ENCODE measurements at regions not wholly inside any gene's neighbourhood (a gene's known extent, or its start where the extent isn't known, plus 50 kb on each side); places are given as distances from the start of the nearest gene placed in this dataset.

GRCh38 chr16:72243621-72244020 is 71.7 kb upstream of the PMFBP1 start:
- H3K27ac Mint-ChIP-seq, result no peak overlapping the region
- WGBS (ENCODE audit: insufficient coverage), result 100% methylated on average over 1 of the region's 5 CpGs
- no peak for DNase-seq
- H3K27me3 Mint-ChIP-seq (ENCODE audit: low read depth in 3 of 3), result no peaks in the 10 kb centered on the region
- H3K4me1 Mint-ChIP-seq, result no peaks in the 10 kb centered on the region
- Histone ChIP-seq H3K4me1 (ENCODE audit: control insufficient read depth in 1 of 2, insufficient read depth in 2 of 2, low read length in 2 of 2) (no peaks in the 10 kb centered on the region), H3K27me3 (ENCODE audit: control insufficient read depth in 2 of 2, insufficient read depth in 2 of 2, low read length in 2 of 2) (no peaks in the 10 kb centered on the region), H3K27ac (ENCODE audit: low read depth in 1 of 2, low read length in 2 of 2) (no peak overlapping the region), H3K36me3 (replicated peaks in 1 of 2; ENCODE audit: control insufficient read depth in 1 of 2, insufficient read depth in 2 of 2, low read length in 2 of 2) (no peaks in the 10 kb centered on the region), H4K20me1 (ENCODE audit: insufficient read depth, low read length) (no peaks in the 10 kb centered on the region), H3K4me2 (replicated peaks; ENCODE audit: extremely low read depth, low read length, poor library complexity, severe bottlenecking) (no peak overlapping the region), H3K79me2 (ENCODE audit: insufficient read depth, low read length) (no peaks in the 10 kb centered on the region), H3K9me3 (replicated peaks in 1 of 2; ENCODE audit: control insufficient read depth in 1 of 2, insufficient read depth in 1 of 2, low read length in 2 of 2) (no peaks in the 10 kb centered on the region), H3K9ac (ENCODE audit: insufficient read depth, low read length, poor library complexity, severe bottlenecking) (no peak overlapping the region), H2AFZ (ENCODE audit: insufficient read depth, low read depth, low read length, poor library complexity, severe bottlenecking) (no peak overlapping the region), H3K4me3 (replicated peaks in 1 of 3; ENCODE audit: low read depth in 2 of 3, low read length in 3 of 3) (no peak overlapping the region)
- H3K36me3 Mint-ChIP-seq, result no peaks in the 10 kb centered on the region
- H3K4me3 Mint-ChIP-seq, result no peak overlapping the region
- intact Hi-C loops (cut with micrococcal nuclease), result no loop called here
- no peaks in the 10 kb centered on the region for H3K9me3 Mint-ChIP-seq
- TF ChIP-seq CTCF (IDR thresholded peaks at IDR 0.05), result no peak

DNA sequence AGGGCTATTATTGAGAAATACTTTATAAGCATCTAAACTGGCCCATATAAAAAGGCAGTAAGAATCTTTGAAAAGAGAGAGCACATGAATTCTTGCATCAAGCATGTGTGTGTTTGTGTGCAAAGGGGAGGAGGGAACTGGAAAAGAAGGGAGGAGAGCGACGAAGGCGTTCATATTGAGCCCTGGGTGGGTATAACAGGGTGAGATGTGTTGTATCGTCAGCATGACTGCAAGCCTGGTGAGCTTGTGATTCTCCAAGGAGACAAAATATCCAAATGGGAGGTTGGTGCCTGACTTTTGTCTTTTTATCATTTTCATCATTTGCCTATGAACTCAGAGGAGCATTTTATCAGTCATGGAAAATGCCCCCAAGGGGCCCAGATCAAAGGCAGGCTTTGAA is 70.8 kb upstream of the PMFBP1 start:
- H3K36me3 ChIP-seq (replicated peaks in 1 of 2; ENCODE audit: control insufficient read depth in 1 of 2, insufficient read depth in 2 of 2, low read length in 2 of 2), result no peaks in the 10 kb centered on the region
- no peak overlapping the region for H3K27ac ChIP-seq (ENCODE audit: low read depth in 1 of 2, low read length in 2 of 2)
- Mint-ChIP-seq H3K9me3 (no peaks in the 10 kb centered on the region), H3K27ac (no peak overlapping the region), H3K4me3 (no peak overlapping the region), H3K36me3 (no peaks in the 10 kb centered on the region), H3K4me1 (no peaks in the 10 kb centered on the region), H3K27me3 (ENCODE audit: low read depth in 3 of 3) (no peaks in the 10 kb centered on the region)
- WGBS (ENCODE audit: insufficient coverage), result 100% methylated on average over 3 of the region's 4 CpGs
- intact Hi-C loops (cut with micrococcal nuclease), result no loop called here
- no peak overlapping the region for H3K4me3 ChIP-seq (replicated peaks in 1 of 3; ENCODE audit: low read depth in 2 of 3, low read length in 3 of 3)
- no peak overlapping the region for H3K9ac ChIP-seq (ENCODE audit: insufficient read depth, low read length, poor library complexity, severe bottlenecking)
- no peak overlapping the region for H3K4me2 ChIP-seq (replicated peaks; ENCODE audit: extremely low read depth, low read length, poor library complexity, severe bottlenecking)
- H3K27me3 ChIP-seq (ENCODE audit: control insufficient read depth in 2 of 2, insufficient read depth in 2 of 2, low read length in 2 of 2), result no peaks in the 10 kb centered on the region
- no peaks in the 10 kb centered on the region for H3K9me3 ChIP-seq (replicated peaks in 1 of 2; ENCODE audit: control insufficient read depth in 1 of 2, insufficient read depth in 1 of 2, low read length in 2 of 2)
- no peaks in the 10 kb centered on the region for H3K4me1 ChIP-seq (ENCODE audit: control insufficient read depth in 1 of 2, insufficient read depth in 2 of 2, low read length in 2 of 2)
- H2AFZ ChIP-seq (ENCODE audit: insufficient read depth, low read depth, low read length, poor library complexity, severe bottlenecking), result no peak overlapping the region
- DNase-seq, result no peak
- TF ChIP-seq CTCF (IDR thresholded peaks at IDR 0.05), result no peak
- H3K79me2 ChIP-seq (ENCODE audit: insufficient read depth, low read length), result no peaks in the 10 kb centered on the region
- H4K20me1 ChIP-seq (ENCODE audit: insufficient read depth, low read length), result no peaks in the 10 kb centered on the region
